ENCODE measurements at regions not wholly inside any gene's neighbourhood (a gene's known extent, or its start where the extent isn't known, plus 50 kb on each side); places are given as distances from the start of the nearest gene placed in this dataset.

- TF ChIP-seq, protein P1, sequence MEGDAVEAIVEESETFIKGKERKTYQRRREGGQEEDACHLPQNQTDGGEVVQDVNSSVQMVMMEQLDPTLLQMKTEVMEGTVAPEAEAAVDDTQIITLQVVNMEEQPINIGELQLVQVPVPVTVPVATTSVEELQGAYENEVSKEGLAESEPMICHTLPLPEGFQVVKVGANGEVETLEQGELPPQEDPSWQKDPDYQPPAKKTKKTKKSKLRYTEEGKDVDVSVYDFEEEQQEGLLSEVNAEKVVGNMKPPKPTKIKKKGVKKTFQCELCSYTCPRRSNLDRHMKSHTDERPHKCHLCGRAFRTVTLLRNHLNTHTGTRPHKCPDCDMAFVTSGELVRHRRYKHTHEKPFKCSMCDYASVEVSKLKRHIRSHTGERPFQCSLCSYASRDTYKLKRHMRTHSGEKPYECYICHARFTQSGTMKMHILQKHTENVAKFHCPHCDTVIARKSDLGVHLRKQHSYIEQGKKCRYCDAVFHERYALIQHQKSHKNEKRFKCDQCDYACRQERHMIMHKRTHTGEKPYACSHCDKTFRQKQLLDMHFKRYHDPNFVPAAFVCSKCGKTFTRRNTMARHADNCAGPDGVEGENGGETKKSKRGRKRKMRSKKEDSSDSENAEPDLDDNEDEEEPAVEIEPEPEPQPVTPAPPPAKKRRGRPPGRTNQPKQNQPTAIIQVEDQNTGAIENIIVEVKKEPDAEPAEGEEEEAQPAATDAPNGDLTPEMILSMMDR (IDR thresholded peaks at IDR 0.05) = no peak
- TF ChIP-seq POLR2AphosphoS5 (IDR thresholded peaks at IDR 0.05) (no peak), POLR2A (IDR thresholded peaks at IDR 0.05) (no peak), EP300 (IDR thresholded peaks at IDR 0.05) (no peak)
Measured at GRCh38 chr10:58897236-58897635, 279.2 kb upstream of the PHYHIPL start.

Measured in sigmoid colon (tissue), 4 donors.